ENCODE measurements at regions not wholly inside any gene's neighbourhood (a gene's known extent, or its start where the extent isn't known, plus 50 kb on each side); places are given as distances from the start of the nearest gene placed in this dataset.
A peak's percentile ranks its signal among the peaks of the same experiment; 100 is the strongest.

DNA sequence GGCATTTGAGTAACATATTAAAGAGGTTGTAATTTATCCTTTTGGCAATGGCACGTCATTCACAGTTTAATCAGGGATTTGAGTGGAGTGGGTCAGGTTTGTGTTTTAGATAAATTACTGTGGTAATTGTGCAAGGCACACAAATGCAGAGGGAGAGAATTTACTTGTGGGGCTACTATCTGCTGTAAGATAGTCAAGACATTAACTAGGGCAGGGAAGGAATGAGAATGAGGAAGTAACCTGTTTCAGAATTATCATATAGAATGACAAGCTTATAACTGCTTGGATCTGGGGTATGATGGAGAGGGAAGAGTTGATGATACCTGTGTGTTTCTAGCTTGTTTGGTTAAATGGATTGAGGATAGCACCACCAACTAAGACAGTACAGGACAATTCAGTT is 58.9 kb upstream of the ZSWIM2 start:
- H3K4me3 ChIP-seq: no peak overlapping the region
- H3K9me3 ChIP-seq: no peaks in the 10 kb centered on the region
- 26 to 53% (median 41%) methylated on average over 1 of the region's 1 CpG for WGBS, 3 donors
- ATAC-seq (no peak), DNase-seq (no peak)
- TF ChIP-seq, protein P1, sequence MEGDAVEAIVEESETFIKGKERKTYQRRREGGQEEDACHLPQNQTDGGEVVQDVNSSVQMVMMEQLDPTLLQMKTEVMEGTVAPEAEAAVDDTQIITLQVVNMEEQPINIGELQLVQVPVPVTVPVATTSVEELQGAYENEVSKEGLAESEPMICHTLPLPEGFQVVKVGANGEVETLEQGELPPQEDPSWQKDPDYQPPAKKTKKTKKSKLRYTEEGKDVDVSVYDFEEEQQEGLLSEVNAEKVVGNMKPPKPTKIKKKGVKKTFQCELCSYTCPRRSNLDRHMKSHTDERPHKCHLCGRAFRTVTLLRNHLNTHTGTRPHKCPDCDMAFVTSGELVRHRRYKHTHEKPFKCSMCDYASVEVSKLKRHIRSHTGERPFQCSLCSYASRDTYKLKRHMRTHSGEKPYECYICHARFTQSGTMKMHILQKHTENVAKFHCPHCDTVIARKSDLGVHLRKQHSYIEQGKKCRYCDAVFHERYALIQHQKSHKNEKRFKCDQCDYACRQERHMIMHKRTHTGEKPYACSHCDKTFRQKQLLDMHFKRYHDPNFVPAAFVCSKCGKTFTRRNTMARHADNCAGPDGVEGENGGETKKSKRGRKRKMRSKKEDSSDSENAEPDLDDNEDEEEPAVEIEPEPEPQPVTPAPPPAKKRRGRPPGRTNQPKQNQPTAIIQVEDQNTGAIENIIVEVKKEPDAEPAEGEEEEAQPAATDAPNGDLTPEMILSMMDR (IDR thresholded peaks at IDR 0.05): no peak
- H3K4me1 ChIP-seq: no peaks in the 10 kb centered on the region
- H3K36me3 ChIP-seq (ENCODE audit: insufficient read depth in 1 of 2, low read depth in 1 of 2): no peaks in the 10 kb centered on the region
- no peaks in the 10 kb centered on the region for H3K27me3 ChIP-seq (ENCODE audit: insufficient read depth in 3 of 3, low read length in 2 of 3)
- H3K27ac ChIP-seq: no peak overlapping the region
- intact Hi-C loops (cut with DNase I): no loop called here

DNA sequence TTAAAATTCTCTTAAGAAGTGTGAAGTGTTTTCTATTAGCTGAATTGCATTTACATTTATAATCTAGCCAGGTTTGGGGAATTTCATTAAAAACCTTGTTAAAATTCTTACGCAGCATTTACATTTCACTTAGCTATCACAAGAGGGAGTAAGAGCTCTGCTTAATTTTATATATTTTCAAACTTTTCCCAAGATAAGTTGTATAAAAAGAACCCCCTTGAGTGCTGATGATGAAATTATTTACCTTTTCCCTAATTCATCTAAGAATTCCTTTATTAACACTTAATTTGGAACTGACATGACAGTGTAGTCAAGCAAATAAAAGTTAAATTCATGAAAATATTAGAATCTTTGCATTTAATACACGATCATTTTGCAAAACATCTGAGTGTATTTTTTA is 54.2 kb upstream of the ZSWIM2 start:
- ATAC-seq (no peak), DNase-seq (no peak)
- Histone ChIP-seq H3K36me3 (ENCODE audit: insufficient read depth in 1 of 2, low read depth in 1 of 2) (no peaks in the 10 kb centered on the region), H3K27ac (no peak overlapping the region), H3K27me3 (ENCODE audit: insufficient read depth in 3 of 3, low read length in 2 of 3) (no peaks in the 10 kb centered on the region), H3K4me3 (no peak overlapping the region), H3K4me1 (no peaks in the 10 kb centered on the region), H3K9me3 (no peaks in the 10 kb centered on the region)
- 73 to 89% (median 81%) methylated on average over 2 of the region's 2 CpGs for WGBS, 3 donors
- intact Hi-C loops (cut with DNase I): no loop called here
- TF ChIP-seq, protein P1 (IDR thresholded peaks at IDR 0.05): peak; percentile 14

All from psoas muscle (tissue), 7 donors.